Endothelial cell (in vitro differentiated cells): ENCODE measurements at regions not wholly inside any gene's neighbourhood (a gene's known extent, or its start where the extent isn't known, plus 50 kb on each side); places are given as distances from the start of the nearest gene placed in this dataset.

Experiments
- DNase-seq: peaks from one replicate; pipeline ENCODE4 v3.0.0; 2021; ENCODE audit warnings: low spot score
- H3K27ac Mint-ChIP-seq: one replicate; pipeline ENCODE4 v1.8.0; 2021; ENCODE audit warnings: mixed read lengths, inconsistent platforms; ENCODE audit not compliant: unreplicated experiment
- H3K27me3 Mint-ChIP-seq: one replicate; pipeline ENCODE4 v1.8.0; 2021; ENCODE audit warnings: mild to moderate bottlenecking, moderate library complexity, mixed read lengths, inconsistent platforms; ENCODE audit not compliant: unreplicated experiment
- H3K36me3 Mint-ChIP-seq: one replicate; pipeline ENCODE4 v1.8.0; 2021; ENCODE audit warnings: mild to moderate bottlenecking, low read depth, mixed read lengths, inconsistent platforms; ENCODE audit not compliant: unreplicated experiment
- H3K4me1 Mint-ChIP-seq: one replicate; pipeline ENCODE4 v1.8.0; 2021; ENCODE audit warnings: mild to moderate bottlenecking, mixed read lengths, inconsistent platforms; ENCODE audit not compliant: unreplicated experiment
- H3K4me3 Mint-ChIP-seq: one replicate; pipeline ENCODE4 v1.8.0; 2021; ENCODE audit warnings: mild to moderate bottlenecking, mixed read lengths, inconsistent platforms; ENCODE audit not compliant: unreplicated experiment
- H3K9me3 Mint-ChIP-seq: one replicate; pipeline ENCODE4 v1.8.0; 2021; ENCODE audit warnings: mixed read lengths, inconsistent platforms; ENCODE audit not compliant: unreplicated experiment
- TF ChIP-seq, protein P1 (sequence below): fragments of 200-600 bp; sonication (generic); IDR thresholded peaks from one replicate; pipeline ENCODE4 v1.5.0; 2021; ENCODE audit warnings: antibody characterized with exemption; ENCODE audit not compliant: unreplicated experiment

- DNase-seq = no peak
- no peak overlapping the region for H3K4me3 Mint-ChIP-seq
- H3K27ac Mint-ChIP-seq = no peak overlapping the region
- no peaks in the 10 kb centered on the region for H3K9me3 Mint-ChIP-seq
- H3K36me3 Mint-ChIP-seq = no peaks in the 10 kb centered on the region
- H3K27me3 Mint-ChIP-seq = no peaks in the 10 kb centered on the region
- peaks cover 3% of the 10 kb centered on the region for H3K4me1 Mint-ChIP-seq
- TF ChIP-seq, protein P1, sequence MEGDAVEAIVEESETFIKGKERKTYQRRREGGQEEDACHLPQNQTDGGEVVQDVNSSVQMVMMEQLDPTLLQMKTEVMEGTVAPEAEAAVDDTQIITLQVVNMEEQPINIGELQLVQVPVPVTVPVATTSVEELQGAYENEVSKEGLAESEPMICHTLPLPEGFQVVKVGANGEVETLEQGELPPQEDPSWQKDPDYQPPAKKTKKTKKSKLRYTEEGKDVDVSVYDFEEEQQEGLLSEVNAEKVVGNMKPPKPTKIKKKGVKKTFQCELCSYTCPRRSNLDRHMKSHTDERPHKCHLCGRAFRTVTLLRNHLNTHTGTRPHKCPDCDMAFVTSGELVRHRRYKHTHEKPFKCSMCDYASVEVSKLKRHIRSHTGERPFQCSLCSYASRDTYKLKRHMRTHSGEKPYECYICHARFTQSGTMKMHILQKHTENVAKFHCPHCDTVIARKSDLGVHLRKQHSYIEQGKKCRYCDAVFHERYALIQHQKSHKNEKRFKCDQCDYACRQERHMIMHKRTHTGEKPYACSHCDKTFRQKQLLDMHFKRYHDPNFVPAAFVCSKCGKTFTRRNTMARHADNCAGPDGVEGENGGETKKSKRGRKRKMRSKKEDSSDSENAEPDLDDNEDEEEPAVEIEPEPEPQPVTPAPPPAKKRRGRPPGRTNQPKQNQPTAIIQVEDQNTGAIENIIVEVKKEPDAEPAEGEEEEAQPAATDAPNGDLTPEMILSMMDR = no peak
These were observed 440.9 kb downstream of the PDCD6IP start for GRCh38 chr3:34239287-34239686.

GRCh38 chr3:34239875-34240274 is 441.4 kb downstream of the PDCD6IP start:
- TF ChIP-seq, protein P1 = no peak
- no peak for DNase-seq
- H3K36me3 Mint-ChIP-seq = no peaks in the 10 kb centered on the region
- H3K27ac Mint-ChIP-seq = no peak overlapping the region
- H3K4me3 Mint-ChIP-seq = no peak overlapping the region
- no peaks in the 10 kb centered on the region for H3K27me3 Mint-ChIP-seq
- no peaks in the 10 kb centered on the region for H3K9me3 Mint-ChIP-seq
- peaks cover 3% of the 10 kb centered on the region for H3K4me1 Mint-ChIP-seq

DNA sequence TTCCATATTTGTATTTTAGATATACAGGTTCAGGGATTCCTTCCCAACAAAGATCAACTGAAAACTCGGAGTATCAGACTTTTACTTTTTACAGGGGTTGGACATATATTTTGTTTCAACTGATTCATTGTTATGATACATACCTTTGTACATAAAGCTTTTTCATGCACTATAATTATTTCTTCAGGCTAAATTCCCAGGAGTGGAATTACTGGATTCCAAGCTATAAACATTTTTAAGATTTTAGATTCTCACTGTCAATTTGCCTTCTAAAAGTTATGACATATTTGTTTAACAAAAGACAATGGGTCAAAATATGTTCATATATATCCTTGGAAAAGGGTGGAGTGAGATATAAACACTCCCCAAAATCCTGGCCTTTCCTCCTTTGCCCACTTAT is 449.0 kb downstream of the PDCD6IP start:
- Mint-ChIP-seq H3K4me1 (no peaks in the 10 kb centered on the region), H3K36me3 (no peaks in the 10 kb centered on the region), H3K4me3 (no peak overlapping the region), H3K27me3 (no peaks in the 10 kb centered on the region), H3K27ac (no peak overlapping the region), H3K9me3 (no peaks in the 10 kb centered on the region)
- DNase-seq = no peak
- TF ChIP-seq, protein P1 = no peak

DNA sequence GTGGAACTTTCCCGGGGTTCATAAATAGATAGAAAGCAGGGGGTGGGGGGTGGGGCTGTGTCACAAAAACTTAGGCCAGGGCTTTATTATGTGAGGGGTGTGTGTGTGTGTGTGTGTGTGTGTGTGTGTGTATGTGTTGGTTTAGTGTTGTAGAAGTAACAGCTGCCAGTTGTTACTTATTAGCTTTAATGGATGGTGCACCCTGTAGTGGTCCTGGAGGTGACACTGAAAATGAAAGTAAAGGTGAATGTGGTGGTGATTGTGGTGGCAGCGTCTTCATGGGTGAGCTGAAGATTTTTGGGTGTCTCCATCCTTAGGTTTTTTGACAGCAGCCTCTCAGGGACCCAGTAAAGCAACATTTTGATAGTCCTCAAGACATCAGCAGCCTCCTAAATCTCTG is 449.9 kb downstream of the PDCD6IP start:
- Mint-ChIP-seq H3K9me3 (no peaks in the 10 kb centered on the region), H3K36me3 (no peaks in the 10 kb centered on the region), H3K27me3 (no peaks in the 10 kb centered on the region), H3K4me1 (no peaks in the 10 kb centered on the region), H3K27ac (no peak overlapping the region), H3K4me3 (no peak overlapping the region)
- TF ChIP-seq, protein P1 = no peak
- DNase-seq = no peak

- Mint-ChIP-seq H3K4me1 (peaks cover 10% of the 10 kb centered on the region), H3K9me3 (no peaks in the 10 kb centered on the region), H3K4me3 (no peak overlapping the region), H3K36me3 (no peaks in the 10 kb centered on the region), H3K27me3 (peaks cover 6% of the 10 kb centered on the region), H3K27ac (no peak overlapping the region)
- TF ChIP-seq, protein P1 = no peak
- DNase-seq = no peak
These were observed 455.9 kb downstream of the PDCD6IP start for GRCh38 chr3:34254285-34254684.
